Hypothalamus (tissue), 51 donors: ENCODE measurements at regions not wholly inside any gene's neighbourhood (a gene's known extent, or its start where the extent isn't known, plus 50 kb on each side); places are given as distances from the start of the nearest gene placed in this dataset.

Source experiments
- DNase-seq, 51 donors: peaks; one replicate each; lab custom pipeline; 2025; lab: John Stamatoyannopoulos, UW

GRCh38 chr5:18977880-18978279, 1010.1 kb downstream of the CDH18 start:
- DNase-seq, result no peak

GRCh38 chr5:18984559-18985080, 1003.4 kb downstream of the CDH18 start:
- no peak for DNase-seq

GRCh38 chr5:18985171-18985758, 1002.7 kb downstream of the CDH18 start:
- no peak for DNase-seq

GRCh38 chr5:18987101-18987500, 1000.9 kb downstream of the CDH18 start:
- no peak for DNase-seq

- no peak for DNase-seq
Measured at GRCh38 chr5:18990852-18991251, 997.1 kb downstream of the CDH18 start.

- DNase-seq, result peak in 1 of 51 donors; percentile 10
Measured at GRCh38 chr5:18992264-18992663, 995.7 kb downstream of the CDH18 start.

- no peak for DNase-seq
Measured at GRCh38 chr5:18999478-18999877, 988.5 kb downstream of the CDH18 start.

GRCh38 chr5:19001054-19001453, 986.9 kb downstream of the CDH18 start:
- DNase-seq, result no peak

GRCh38 chr5:19001539-19001938, 986.5 kb downstream of the CDH18 start:
- DNase-seq, result no peak

- no peak for DNase-seq
Measured at GRCh38 chr5:19002111-19002510, 985.9 kb downstream of the CDH18 start.

- DNase-seq, result no peak
Measured at GRCh38 chr5:19018822-19019221, 969.2 kb downstream of the CDH18 start.

GRCh38 chr5:19031491-19031890, 956.5 kb downstream of the CDH18 start:
- DNase-seq, result no peak

GRCh38 chr5:19035816-19036215, 952.2 kb downstream of the CDH18 start:
- DNase-seq, result no peak

- no peak for DNase-seq
Measured at GRCh38 chr5:19042106-19042505, 945.9 kb downstream of the CDH18 start.

- DNase-seq, result no peak
Measured at GRCh38 chr5:19044311-19044710, 943.7 kb downstream of the CDH18 start.

GRCh38 chr5:19044931-19045695, 942.9 kb downstream of the CDH18 start:
- DNase-seq, result no peak

GRCh38 chr5:19047277-19047676, 940.7 kb downstream of the CDH18 start:
- no peak for DNase-seq

- no peak for DNase-seq
Measured at GRCh38 chr5:19048726-19049125, 939.3 kb downstream of the CDH18 start.

- DNase-seq, result no peak
Measured at GRCh38 chr5:19058216-19058615, 929.8 kb downstream of the CDH18 start.

GRCh38 chr5:19064094-19064493, 923.9 kb downstream of the CDH18 start:
- no peak for DNase-seq

- DNase-seq, result no peak
Measured at GRCh38 chr5:19067741-19068140, 920.3 kb downstream of the CDH18 start.

GRCh38 chr5:19098434-19098833, 889.6 kb downstream of the CDH18 start:
- DNase-seq, result no peak
